GM12874 (cell line): ENCODE measurements at regions not wholly inside any gene's neighbourhood (a gene's known extent, or its start where the extent isn't known, plus 50 kb on each side); places are given as distances from the start of the nearest gene placed in this dataset.

ENCODE experiments used
- CTCF ChIP-seq: IDR thresholded peaks from 2 replicates; pipeline ENCODE4 v1.5.1; 2011; ENCODE audit warnings: low read depth, mild to moderate bottlenecking, control low read depth, low read length, moderate library complexity; ENCODE audit not compliant: insufficient read depth

- no peak for TF ChIP-seq CTCF
Observed at GRCh38 chr9:13479096-13479495, 199.6 kb upstream of the MPDZ start.

- no peak for TF ChIP-seq CTCF
Observed at GRCh38 chr9:13478639-13479038, 199.1 kb upstream of the MPDZ start.

- no peak for TF ChIP-seq CTCF
Observed at GRCh38 chr9:13478160-13478559, 198.7 kb upstream of the MPDZ start.

- no peak for TF ChIP-seq CTCF
Observed at GRCh38 chr9:13470836-13471235, 191.3 kb upstream of the MPDZ start.

GRCh38 chr9:13467157-13467556, 187.7 kb upstream of the MPDZ start:
- no peak for TF ChIP-seq CTCF

GRCh38 chr9:13461414-13461991, 182.0 kb upstream of the MPDZ start:
- no peak for TF ChIP-seq CTCF

- TF ChIP-seq CTCF = no peak
Observed at GRCh38 chr9:13459071-13459470, 179.6 kb upstream of the MPDZ start.
